NOMO-1 (cell line): ENCODE measurements at regions not wholly inside any gene's neighbourhood (a gene's known extent, or its start where the extent isn't known, plus 50 kb on each side); places are given as distances from the start of the nearest gene placed in this dataset.
"Not testable (repeated sequence)": the region's sequence is repeated elsewhere in the genome, so short reads cannot be mapped to it uniquely, and the experiment has no call there.

Source experiments
- DNase-seq, 2 experiments: peaks; one replicate each; lab custom pipeline; 2025; ENCODE audit not compliant: unreplicated experiment in 2 of 2; lab: John Stamatoyannopoulos, UW

GRCh38 chr17:63171428-63172393 is 205.7 kb downstream of the TANC2 start:
- no peak for DNase-seq

DNA sequence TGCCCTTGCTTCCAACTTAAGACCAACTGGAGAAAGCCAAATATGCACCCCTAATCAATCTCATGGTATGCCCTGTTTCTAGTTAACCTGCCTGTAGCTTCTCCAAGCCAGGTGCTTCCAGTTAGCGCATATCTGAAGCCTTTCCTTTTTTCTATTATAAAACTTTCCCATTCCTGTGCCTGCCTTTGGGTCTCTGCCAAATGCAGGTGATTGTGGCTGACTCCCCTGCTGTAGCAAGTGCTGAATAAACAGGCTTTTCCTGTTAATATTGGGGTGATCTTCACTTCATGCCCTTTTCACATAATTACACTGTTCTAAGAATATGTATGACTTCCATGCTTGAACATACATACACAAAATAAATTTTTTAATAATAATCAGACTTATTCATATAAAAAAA is 207.4 kb downstream of the TANC2 start:
- no peak for DNase-seq

DNA sequence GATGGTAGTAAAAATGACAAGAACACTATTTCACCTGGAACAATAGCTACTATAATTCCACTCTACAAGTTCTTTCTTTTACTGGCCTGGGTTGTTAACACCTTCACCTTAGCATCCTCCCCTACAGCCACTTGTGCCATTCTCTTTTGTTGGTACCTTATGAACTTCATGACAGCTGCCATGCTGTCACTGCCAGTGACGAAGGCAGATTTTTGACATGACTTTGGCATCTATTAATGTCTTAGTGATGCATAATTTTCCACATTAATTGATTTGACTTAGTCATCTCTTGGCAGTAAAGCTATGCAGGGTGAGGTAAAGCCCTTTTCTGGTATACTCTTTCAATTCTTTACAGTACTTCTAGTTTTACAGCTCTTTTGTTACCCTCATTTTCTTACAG is 207.9 kb downstream of the TANC2 start:
- DNase-seq: no peak

DNA sequence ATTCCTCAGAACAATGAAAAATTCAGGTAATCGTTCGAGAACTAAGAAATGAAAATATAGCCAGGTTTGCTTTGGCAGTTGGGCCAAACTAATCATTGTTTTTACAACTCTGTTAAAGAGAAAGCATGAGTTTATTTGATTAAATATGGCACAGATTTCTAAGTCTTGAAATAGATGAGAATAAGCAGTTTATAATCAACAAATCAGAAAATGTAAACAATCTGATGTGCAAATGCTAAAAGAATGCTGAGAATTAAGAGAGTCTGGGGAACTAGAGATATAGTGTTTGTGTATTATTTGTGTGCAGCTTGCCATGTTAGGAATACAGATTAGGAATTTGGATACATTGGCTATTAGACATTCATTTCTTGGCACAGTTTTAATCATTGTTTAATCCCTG is 212.5 kb downstream of the TANC2 start:
- DNase-seq: no peak

DNA sequence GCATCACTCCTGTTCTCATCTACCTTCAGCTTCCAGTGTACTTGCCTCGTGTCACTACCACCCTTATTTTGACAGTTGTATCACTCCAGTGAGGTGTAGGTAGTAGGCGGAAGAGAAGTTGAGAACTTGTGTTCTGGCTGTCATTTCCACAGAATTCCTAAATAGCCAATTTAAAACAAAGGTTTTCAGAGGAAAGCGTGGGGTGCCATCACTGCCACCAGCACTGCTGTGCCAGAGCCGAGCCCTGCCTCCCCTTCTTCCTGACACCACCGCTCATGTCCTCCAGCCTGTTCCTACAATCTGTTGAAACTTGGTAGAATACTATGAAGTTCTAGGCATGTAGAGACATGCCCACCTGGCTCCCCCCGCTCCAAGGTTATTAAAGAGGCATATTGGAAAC is 215.8 kb downstream of the TANC2 start:
- DNase-seq: no peak

DNA sequence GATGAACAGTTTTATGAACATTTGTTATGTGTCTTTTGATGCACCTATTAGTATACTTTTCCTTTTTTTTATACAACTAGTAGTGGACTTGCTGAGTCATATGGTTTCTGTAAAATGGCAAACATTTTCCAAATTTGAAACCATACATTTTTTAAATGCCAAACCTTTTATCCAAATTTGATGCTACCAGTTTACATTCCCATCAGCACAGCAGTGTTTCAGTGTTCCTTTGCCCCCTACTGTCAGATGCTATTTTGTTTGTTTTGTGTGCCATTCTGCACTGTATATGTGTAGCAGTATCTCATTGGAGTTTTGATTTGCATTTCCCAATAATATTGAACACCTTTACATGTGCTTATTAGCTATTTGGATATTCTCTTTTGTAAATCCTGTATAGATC is 219.4 kb downstream of the TANC2 start:
- no peak for DNase-seq

GRCh38 chr17:63189082-63189481 is 223.0 kb downstream of the TANC2 start:
- DNase-seq: peak in 1 of 2 experiments; percentile 33

- DNase-seq: no peak
These were observed 223.9 kb downstream of the TANC2 start for GRCh38 chr17:63189930-63190329.

GRCh38 chr17:63190821-63191370 is 224.9 kb downstream of the TANC2 start:
- DNase-seq: peak in 1 of 2 experiments; percentile 6

DNA sequence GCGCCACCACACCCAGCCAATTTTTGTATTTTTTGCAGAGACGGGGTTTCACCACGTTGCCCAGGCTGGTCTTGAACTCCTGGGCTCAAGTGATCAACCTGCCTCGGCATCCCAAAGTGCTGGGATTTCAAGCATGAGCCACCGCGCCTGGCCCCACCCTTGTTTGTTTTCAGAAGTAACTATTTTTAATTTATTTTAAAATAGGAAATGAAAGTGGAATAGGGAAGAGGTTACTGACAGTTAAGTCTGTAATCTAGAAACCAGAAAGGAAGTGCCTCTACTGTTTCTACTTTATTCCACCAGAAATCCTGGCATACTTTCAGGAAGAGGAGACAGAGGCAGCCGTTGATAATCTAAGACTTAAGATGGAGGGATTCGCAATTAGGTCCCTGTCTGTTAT is 225.6 kb downstream of the TANC2 start:
- DNase-seq: peak; percentile 82 to 98

DNA sequence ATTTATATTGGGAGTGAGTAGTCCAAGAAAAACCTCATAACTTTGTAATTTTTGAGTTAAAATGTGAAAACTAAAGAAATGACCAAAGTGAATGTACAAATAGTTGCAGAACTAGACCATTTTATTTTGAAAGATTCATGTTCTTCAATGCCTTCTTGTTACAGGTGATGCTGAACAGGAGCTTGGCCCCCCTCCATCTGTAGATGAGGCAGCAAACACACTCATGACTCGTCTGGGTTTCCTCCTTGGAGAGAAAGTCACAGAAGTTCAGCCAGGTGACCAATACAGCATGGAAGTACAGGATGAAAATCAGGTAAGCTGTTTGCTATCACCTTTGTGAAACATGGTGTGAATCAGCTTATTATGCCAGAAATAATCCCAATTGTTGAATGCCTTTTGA is 227.8 kb downstream of the TANC2 start:
- no peak for DNase-seq

DNA sequence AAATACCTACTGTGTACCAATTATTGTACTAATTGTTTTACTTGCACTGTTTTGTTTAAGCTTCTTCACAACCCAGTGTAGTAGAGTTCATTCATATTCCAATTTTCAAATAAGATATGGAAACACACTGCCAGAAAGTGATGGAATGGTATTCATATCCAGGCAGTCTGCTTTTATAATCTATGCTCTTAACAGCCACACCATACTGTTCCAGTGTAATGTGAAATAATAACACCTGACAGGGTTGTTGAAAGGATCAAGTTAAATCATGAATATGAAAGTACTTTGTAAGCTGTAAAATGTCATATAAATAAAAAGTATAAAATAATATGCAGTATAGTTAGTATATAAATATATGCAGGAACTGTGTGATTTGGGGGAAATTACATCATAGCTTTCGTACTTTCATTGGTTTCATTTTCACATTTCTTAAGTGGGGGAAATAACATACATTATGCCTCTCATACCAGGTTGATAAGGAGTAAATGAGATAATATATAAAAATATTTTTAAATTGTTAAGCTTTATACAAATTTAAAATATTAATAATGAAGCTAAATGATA is 230.8 kb downstream of the TANC2 start:
- peak in 1 of 2 experiments; percentile 53 for DNase-seq

- no peak for DNase-seq
These were observed 237.6 kb downstream of the TANC2 start for GRCh38 chr17:63203652-63204051.

DNA sequence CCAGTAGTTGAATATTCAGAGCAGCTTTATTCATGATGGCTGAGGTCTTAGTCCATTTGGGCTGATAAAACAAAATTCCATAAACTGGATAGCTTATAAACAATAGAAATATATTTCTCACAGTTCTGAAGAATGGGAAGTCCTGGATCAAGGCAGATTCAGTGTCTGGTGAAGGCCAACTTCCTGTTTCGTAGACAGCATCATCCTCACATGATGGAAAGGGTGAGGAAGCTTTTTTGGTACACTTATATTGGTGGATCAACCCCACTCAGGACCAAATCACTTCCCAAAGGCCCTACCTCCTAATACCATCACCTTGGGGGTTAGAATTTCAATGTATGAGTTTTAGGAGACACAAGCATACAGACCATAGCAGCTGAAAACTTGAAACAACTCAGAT is 224.2 kb downstream of the CYB561 start:
- DNase-seq: peak in 1 of 2 experiments; percentile 15

DNA sequence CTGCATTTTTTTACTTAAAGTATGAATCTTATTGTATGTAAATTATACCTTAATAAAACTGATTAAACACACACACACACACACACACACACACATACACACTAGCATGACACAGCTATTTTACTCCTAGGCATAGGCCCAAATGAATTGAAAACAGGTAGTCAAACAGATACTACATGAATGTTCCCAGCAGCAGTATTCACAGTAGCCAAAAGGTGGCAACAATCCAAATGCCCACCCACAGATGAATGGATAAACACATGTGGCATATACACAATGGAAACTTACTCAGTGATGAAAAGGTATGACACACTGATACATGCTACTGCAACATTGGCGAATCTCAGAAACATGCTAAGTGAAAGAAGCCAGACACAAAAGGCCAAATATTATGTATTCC is 223.5 kb downstream of the CYB561 start:
- no peak for DNase-seq

DNA sequence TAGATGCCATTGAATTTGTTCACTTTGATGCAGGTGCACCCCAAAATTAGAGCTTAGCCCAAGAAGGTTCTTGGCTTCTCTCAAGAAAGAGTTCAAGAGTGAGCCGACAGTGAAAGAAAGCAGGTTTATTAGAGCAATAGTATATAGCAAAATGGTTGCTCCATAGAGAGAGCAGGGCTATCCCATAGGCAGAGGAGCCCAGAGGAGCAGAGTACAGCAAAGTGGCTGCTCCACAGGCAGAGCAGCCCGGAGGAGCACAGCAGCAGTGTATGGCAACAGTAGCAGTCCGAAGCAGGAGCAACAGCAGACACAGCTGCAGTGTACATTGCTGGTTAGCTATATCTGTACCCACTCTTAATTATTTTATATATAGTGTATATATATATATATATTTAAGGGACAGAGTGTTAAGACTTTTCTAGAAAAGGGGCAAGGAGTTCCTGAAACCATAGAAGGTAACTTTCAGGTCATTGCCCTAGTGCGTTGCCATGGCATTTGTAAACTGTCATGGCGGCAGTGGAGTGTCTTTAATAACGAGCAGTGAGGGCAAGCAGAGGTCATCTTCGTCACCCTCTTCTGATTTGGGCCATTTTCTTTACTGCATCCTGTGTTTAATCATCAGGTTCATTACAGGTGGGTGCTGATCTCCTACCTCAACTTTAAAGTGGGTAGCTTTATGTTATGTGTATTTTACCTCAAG is 222.7 kb downstream of the CYB561 start:
- no peak for DNase-seq

GRCh38 chr17:63224644-63225043 is 221.5 kb downstream of the CYB561 start:
- DNase-seq: no peak

GRCh38 chr17:63226720-63227119 is 219.4 kb downstream of the CYB561 start:
- DNase-seq: not testable (repeated sequence)

GRCh38 chr17:63231015-63231620 is 215.0 kb downstream of the CYB561 start:
- DNase-seq: not testable (repeated sequence)

DNA sequence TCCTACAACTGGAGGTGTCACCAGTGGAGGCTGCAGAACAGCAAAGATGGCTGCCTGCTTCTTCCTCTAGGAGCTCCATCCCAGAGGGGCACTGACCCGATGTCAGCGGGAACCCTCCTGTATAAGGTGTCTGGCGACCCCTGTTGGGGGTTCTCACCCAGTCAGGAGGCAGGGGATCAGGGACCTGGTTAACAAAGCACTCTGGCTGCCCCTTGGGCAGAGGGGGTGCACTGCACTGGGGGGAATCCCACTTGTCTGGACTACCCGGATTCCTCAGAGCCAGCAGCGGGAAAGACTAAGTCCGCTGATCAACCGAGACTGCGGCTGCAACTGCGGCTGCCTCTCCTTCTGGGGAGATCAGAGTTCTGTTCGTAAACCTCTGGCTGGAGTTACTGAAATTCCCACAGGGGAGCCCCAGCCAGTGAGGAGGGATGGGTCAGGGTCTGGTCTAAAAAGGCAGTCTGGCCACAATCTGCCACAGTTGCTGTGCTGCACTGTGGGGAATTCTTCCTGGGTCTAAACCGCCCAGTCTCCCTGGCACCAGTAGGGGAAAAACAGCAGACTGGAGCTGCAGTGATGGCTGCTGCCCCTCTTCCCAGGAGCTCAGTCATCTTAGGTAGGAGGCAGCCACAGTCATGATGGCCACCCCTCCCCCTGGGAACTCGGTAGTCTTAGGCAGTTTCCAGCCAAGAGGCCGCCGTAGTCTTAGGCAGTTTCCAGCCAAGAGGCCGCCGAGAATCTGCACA is 213.4 kb downstream of the CYB561 start:
- DNase-seq: no peak
